ENCODE measurements at regions not wholly inside any gene's neighbourhood (a gene's known extent, or its start where the extent isn't known, plus 50 kb on each side); places are given as distances from the start of the nearest gene placed in this dataset.

DNA sequence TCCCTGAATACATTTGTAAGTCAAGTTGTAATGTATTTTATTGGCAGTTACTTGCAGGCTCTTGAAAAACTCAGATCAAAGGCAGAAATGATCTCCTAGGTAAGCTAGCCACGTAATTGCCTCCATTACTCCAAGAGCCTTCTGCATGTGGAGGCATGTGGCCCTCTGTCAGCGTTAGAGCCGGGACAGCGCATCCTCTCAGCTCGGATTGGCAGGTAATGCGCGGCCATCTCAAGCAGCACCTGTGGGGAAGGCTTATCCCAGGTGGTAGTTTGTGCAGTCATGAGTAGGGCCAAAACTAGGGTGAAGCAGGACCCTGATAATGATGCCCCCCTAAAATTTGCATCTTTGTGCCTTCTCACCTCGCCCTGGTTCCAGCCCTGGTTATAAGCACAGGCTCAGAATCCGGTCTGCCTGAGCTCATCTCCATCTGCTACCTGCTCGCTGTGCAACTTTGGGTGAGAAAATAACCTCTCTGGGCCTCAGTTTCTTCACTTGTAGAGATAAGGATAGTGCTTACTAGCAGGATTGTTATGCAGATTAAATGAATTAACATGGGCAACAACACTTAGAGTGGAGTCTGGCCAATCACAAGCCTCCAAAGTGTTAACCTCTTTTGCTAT is 157.5 kb upstream of the PMEPA1 start (continued):
- TF ChIP-seq, protein P1, sequence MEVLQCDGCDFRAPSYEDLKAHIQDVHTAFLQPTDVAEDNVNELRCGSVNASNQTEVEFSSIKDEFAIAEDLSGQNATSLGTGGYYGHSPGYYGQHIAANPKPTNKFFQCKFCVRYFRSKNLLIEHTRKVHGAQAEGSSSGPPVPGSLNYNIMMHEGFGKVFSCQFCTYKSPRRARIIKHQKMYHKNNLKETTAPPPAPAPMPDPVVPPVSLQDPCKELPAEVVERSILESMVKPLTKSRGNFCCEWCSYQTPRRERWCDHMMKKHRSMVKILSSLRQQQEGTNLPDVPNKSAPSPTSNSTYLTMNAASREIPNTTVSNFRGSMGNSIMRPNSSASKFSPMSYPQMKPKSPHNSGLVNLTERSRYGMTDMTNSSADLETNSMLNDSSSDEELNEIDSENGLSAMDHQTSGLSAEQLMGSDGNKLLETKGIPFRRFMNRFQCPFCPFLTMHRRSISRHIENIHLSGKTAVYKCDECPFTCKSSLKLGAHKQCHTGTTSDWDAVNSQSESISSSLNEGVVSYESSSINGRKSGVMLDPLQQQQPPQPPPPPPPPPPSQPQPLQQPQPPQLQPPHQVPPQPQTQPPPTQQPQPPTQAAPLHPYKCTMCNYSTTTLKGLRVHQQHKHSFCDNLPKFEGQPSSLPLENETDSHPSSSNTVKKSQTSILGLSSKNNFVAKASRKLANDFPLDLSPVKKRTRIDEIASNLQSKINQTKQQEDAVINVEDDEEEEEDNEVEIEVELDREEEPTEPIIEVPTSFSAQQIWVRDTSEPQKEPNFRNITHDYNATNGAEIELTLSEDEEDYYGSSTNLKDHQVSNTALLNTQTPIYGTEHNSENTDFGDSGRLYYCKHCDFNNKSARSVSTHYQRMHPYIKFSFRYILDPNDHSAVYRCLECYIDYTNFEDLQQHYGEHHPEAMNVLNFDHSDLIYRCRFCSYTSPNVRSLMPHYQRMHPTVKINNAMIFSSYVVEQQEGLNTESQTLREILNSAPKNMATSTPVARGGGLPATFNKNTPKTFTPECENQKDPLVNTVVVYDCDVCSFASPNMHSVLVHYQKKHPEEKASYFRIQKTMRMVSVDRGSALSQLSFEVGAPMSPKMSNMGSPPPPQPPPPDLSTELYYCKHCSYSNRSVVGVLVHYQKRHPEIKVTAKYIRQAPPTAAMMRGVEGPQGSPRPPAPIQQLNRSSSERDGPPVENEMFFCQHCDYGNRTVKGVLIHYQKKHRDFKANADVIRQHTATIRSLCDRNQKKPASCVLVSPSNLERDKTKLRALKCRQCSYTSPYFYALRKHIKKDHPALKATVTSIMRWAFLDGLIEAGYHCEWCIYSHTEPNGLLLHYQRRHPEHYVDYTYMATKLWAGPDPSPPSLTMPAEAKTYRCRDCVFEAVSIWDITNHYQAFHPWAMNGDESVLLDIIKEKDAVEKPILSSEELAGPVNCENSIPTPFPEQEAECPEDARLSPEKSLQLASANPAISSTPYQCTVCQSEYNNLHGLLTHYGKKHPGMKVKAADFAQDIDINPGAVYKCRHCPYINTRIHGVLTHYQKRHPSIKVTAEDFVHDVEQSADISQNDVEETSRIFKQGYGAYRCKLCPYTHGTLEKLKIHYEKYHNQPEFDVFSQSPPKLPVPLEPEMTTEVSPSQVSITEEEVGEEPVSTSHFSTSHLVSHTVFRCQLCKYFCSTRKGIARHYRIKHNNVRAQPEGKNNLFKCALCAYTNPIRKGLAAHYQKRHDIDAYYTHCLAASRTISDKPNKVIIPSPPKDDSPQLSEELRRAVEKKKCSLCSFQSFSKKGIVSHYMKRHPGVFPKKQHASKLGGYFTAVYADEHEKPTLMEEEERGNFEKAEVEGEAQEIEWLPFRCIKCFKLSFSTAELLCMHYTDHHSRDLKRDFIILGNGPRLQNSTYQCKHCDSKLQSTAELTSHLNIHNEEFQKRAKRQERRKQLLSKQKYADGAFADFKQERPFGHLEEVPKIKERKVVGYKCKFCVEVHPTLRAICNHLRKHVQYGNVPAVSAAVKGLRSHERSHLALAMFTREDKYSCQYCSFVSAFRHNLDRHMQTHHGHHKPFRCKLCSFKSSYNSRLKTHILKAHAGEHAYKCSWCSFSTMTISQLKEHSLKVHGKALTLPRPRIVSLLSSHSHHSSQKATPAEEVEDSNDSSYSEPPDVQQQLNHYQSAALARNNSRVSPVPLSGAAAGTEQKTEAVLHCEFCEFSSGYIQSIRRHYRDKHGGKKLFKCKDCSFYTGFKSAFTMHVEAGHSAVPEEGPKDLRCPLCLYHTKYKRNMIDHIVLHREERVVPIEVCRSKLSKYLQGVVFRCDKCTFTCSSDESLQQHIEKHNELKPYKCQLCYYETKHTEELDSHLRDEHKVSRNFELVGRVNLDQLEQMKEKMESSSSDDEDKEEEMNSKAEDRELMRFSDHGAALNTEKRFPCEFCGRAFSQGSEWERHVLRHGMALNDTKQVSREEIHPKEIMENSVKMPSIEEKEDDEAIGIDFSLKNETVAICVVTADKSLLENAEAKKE (CRISPR knock-in tag; IDR thresholded peaks at IDR 0.05) = no peak
- TF ChIP-seq NANOG (IDR thresholded peaks at IDR 0.05; ENCODE audit: borderline replicate concordance) (no peak), ZNF114 (CRISPR knock-in tag; IDR thresholded peaks at IDR 0.05) (no peak), JUNB (IDR thresholded peaks at IDR 0.05; ENCODE audit: unreplicated experiment) (no peak), CREB1 (CRISPR knock-in tag; IDR thresholded peaks at IDR 0.05; ENCODE audit: low read depth) (no peak), ZNF331 (CRISPR knock-in tag; IDR thresholded peaks at IDR 0.05; ENCODE audit: low read depth) (no peak)

DNA sequence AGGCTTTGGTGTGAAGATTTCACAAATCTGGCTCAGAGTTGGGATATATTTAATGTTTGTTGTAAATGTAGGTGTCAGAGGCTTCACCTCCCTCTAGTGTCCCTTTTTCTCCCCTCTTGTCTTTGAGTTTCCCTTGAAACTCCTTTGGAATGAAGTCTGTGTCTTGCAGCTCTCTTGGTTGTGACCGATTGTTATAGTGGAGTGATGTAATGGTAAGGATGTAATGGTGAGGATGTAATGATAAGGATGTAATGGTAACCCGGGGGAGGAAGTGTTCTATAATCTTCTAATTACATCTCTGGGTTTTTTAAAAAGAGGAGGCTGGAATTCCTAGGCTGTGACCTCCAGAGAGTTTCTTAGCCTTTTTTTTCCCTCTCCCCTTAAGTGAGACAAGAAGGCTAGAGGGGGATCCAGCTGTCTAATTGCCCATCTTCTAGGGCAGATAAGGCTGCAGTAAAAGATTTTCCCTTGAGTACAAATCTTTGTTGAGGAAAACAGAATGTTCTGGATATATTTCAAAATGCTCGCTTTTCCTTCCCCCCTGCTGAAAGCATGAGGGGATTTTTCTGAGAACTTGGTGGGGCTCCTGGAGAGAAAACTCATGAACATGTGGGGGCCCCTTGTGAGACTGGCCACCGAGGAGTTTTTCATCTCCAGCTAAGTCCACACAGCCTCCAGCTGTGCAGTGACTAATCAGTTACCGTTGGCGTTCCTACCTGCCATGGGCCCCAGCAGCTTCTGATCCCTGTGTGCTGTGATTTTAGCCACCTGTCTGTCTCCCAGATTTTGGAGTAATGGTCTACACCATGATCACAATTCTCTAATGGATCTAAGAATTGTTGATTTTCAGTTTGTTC is 156.7 kb upstream of the PMEPA1 start:
- Histone ChIP-seq H3K79me2 (replicated peaks; ENCODE audit: insufficient read depth) (no peaks in the 10 kb centered on the region), H3K9me2 (ENCODE audit: insufficient read depth) (no peaks in the 10 kb centered on the region), H2AFZ (no peak overlapping the region), H3K4me1 (ENCODE audit: insufficient read depth) (peaks cover 9% of the 10 kb centered on the region; the same call in 1 of the 2 replicates), H3F3A (replicated peaks; ENCODE audit: low read depth) (no peaks in the 10 kb centered on the region), H3K27me3 (ENCODE audit: insufficient read depth) (no peaks in the 10 kb centered on the region), H3K4me3 (no peak overlapping the region), H3K27ac (ENCODE audit: low read depth) (no peak overlapping the region), H4K20me1 (replicated peaks; ENCODE audit: insufficient read depth) (no peaks in the 10 kb centered on the region), H3K36me3 (ENCODE audit: insufficient read depth) (no peaks in the 10 kb centered on the region), H3K4me2 (no peak overlapping the region)
- ATAC-seq (no peak; the same call in 2 of the 3 replicates), DNase-seq (ENCODE audit: low spot score) (no peak)
- Mint-ChIP-seq H3K4me1 (peaks cover 18% of the 10 kb centered on the region), H3K4me3 (no peak overlapping the region), H3K9me3 (peaks cover under 1% of the 10 kb centered on the region; the same call in 2 of the 3 replicates), H3K36me3 (ENCODE audit: low read depth) (no peaks in the 10 kb centered on the region), H3K27ac (no peak overlapping the region), H3K27me3 (ENCODE audit: insufficient read depth, low read depth, poor library complexity) (peaks cover 8% of the 10 kb centered on the region)
- TF ChIP-seq, protein P2, sequence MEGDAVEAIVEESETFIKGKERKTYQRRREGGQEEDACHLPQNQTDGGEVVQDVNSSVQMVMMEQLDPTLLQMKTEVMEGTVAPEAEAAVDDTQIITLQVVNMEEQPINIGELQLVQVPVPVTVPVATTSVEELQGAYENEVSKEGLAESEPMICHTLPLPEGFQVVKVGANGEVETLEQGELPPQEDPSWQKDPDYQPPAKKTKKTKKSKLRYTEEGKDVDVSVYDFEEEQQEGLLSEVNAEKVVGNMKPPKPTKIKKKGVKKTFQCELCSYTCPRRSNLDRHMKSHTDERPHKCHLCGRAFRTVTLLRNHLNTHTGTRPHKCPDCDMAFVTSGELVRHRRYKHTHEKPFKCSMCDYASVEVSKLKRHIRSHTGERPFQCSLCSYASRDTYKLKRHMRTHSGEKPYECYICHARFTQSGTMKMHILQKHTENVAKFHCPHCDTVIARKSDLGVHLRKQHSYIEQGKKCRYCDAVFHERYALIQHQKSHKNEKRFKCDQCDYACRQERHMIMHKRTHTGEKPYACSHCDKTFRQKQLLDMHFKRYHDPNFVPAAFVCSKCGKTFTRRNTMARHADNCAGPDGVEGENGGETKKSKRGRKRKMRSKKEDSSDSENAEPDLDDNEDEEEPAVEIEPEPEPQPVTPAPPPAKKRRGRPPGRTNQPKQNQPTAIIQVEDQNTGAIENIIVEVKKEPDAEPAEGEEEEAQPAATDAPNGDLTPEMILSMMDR (conservative IDR thresholded peaks at IDR 0.05; ENCODE audit: low read depth in 2 of 2) = 0 out of 4 replicates have a peak, but pooled peaks of 1 of the 2 experiments have one; percentile 1
